MM.1S (cell line): ENCODE measurements at regions not wholly inside any gene's neighbourhood (a gene's known extent, or its start where the extent isn't known, plus 50 kb on each side); places are given as distances from the start of the nearest gene placed in this dataset.

Experiments used
- CTCF ChIP-seq: fragments of 300-600 bp; sonication (generic); IDR thresholded peaks from 2 replicates; pipeline ENCODE4 v1.5.1; 2016; ENCODE audit warnings: antibody characterized with exemption, low read length, mixed read lengths
- EZH2 ChIP-seq: fragments of 300-600 bp; sonication (generic); optimal IDR thresholded peaks from 2 replicates; pipeline ENCODE3; 2017; ENCODE audit warnings: low read depth, mild to moderate bottlenecking, antibody characterized with exemption, low read length, mixed read lengths
- EZH2phosphoT487 ChIP-seq: fragments of 300-600 bp; sonication (generic); IDR thresholded peaks from 2 replicates; pipeline ENCODE4 v1.6.1; 2018; ENCODE audit warnings: antibody characterized with exemption, low read length

DNA sequence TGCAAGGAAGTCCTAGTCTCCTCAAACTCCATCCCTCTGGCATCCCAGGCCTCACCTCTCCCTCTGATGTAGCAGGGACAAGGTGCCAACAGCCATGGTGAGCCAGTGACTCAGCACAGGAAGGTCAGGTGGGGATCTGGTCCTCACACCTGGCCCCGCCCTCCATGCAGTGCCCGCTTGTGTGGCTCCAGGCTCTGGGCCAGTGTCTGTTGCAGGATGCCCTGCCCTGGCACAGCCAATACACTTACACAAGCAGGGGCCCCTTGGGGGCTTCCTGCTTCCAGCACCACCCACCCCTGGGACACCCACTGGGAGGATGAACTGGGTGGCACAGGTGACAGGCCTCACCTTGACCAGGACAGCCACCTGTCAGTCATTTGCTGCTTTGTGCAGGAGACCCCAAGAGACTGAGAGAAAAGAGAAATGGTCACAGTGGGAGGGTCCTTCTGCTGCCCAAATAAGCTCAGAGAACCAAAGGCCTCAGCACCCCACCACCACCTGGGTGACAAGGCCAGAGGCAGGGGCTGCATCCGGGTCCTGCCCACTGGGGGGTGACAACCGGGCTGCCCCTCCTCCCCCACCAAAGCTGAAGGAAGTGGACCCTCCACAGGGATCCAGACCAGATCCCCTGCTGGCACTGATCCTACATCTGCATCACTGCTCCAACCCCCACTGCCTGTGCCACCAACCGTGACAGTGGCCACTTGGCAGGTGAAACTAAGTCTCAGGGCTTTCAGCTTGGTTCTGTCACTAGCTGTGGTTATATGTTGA, 658.8 kb upstream of the DEFB115 start:
- TF ChIP-seq CTCF (no peak), EZH2 (no peak), EZH2phosphoT487 (no peak)
